ENCODE measurements at regions not wholly inside any gene's neighbourhood (a gene's known extent, or its start where the extent isn't known, plus 50 kb on each side); places are given as distances from the start of the nearest gene placed in this dataset.

- TF ChIP-seq CTCF (CRISPR knock-in tag; IDR thresholded peaks at IDR 0.05) (no peak), SMARCE1 (IDR thresholded peaks at IDR 0.05; ENCODE audit: borderline replicate concordance) (no peak), ZBTB7B (CRISPR knock-in tag; IDR thresholded peaks at IDR 0.05) (no peak), SMAD1 (CRISPR knock-in tag; IDR thresholded peaks at IDR 0.05; ENCODE audit: borderline replicate concordance, low read depth) (no peak), TEAD2 (CRISPR knock-in tag; IDR thresholded peaks at IDR 0.05) (no peak)
Measured at GRCh38 chr12:67764055-67764454, 115.5 kb downstream of the DYRK2 start.
